ENCODE measurements at regions not wholly inside any gene's neighbourhood (a gene's known extent, or its start where the extent isn't known, plus 50 kb on each side); places are given as distances from the start of the nearest gene placed in this dataset.

DNA sequence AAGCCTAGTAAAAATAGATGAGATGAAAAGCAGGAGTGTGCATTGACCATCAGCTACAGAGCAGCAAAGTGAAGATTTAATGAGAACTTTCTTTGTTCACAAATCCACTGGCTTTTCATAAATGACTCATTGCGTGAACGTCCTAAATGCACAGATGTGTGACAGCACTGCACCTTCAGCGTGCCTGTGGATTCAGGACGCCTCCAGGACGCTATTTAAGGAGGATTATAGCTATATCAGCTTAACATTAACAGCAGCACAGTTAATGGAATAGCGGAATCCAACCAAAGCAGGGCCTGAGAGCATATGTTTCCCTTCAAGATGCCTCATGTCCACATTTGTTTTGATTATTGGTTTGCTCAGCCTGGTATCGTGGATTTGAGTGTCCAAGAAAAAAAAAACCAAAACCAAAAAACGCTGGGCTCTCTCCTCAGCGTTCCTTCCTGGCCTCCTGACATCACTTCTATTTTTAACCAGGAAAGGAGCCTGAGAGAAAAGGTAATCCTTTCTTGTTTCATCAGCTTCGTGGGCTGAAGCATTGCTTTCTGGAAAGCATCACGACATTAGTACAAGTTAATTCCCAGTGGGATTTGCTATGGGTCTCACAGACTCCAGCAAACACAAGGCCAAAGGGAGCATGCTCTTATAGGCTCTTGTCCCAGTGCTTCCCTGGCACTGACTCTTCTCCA, 447.0 kb upstream of the SMIM21 start:
- no peak overlapping the region for H3K4me3 ChIP-seq
- no peak for TF ChIP-seq POLR2A (IDR thresholded peaks at IDR 0.05)
- TF ChIP-seq, protein P1, sequence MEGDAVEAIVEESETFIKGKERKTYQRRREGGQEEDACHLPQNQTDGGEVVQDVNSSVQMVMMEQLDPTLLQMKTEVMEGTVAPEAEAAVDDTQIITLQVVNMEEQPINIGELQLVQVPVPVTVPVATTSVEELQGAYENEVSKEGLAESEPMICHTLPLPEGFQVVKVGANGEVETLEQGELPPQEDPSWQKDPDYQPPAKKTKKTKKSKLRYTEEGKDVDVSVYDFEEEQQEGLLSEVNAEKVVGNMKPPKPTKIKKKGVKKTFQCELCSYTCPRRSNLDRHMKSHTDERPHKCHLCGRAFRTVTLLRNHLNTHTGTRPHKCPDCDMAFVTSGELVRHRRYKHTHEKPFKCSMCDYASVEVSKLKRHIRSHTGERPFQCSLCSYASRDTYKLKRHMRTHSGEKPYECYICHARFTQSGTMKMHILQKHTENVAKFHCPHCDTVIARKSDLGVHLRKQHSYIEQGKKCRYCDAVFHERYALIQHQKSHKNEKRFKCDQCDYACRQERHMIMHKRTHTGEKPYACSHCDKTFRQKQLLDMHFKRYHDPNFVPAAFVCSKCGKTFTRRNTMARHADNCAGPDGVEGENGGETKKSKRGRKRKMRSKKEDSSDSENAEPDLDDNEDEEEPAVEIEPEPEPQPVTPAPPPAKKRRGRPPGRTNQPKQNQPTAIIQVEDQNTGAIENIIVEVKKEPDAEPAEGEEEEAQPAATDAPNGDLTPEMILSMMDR (IDR thresholded peaks at IDR 0.05 in 4 of 5, conservative IDR thresholded peaks at IDR 0.05 in 1 of 5), result no peak
- no peaks in the 10 kb centered on the region for H3K27me3 ChIP-seq
- DNase-seq (no peak), ATAC-seq (no peak)
- intact Hi-C loops (cut with DNase I; ENCODE audit: low total_unique reads) (no loop called here), in situ Hi-C loops (cut with MboI; ENCODE audit: low sequenced_read_pairs in 4 of 4) (no loop called here)
- H3K36me3 ChIP-seq, result no peaks in the 10 kb centered on the region
- H3K4me1 ChIP-seq, result no peaks in the 10 kb centered on the region
- no peaks in the 10 kb centered on the region for H3K9me3 ChIP-seq
- no peak overlapping the region for H3K27ac ChIP-seq

DNA sequence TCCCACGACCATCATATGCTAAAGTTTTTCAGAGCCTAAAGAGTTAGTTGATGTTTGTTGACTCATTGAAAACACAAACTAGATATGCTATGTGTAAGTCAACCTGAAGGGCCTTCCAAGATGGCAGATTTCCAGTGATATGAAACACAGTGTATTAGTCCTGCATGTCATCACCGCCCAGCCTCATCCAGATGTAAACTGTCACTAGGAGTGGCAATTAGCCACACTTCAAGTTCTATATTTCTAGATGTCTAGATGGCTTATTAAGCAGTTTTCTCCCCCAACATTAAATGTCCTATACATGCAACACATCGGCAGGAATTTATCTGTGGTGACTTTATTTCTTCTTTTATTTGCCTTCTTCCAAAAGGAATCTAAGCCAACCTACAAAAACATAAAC, 444.1 kb upstream of the SMIM21 start:
- no peaks in the 10 kb centered on the region for H3K36me3 ChIP-seq
- in situ Hi-C loops (cut with MboI; ENCODE audit: low sequenced_read_pairs in 4 of 4), result no loop called here
- H3K9me3 ChIP-seq, result no peaks in the 10 kb centered on the region
- H3K4me3 ChIP-seq, result no peak overlapping the region
- ATAC-seq (no peak), DNase-seq (no peak)
- no peak overlapping the region for H3K27ac ChIP-seq
- TF ChIP-seq, protein P1 (IDR thresholded peaks at IDR 0.05 in 4 of 5, conservative IDR thresholded peaks at IDR 0.05 in 1 of 5), result no peak
- no peak for TF ChIP-seq POLR2A (IDR thresholded peaks at IDR 0.05)
- H3K27me3 ChIP-seq, result no peaks in the 10 kb centered on the region
- no peaks in the 10 kb centered on the region for H3K4me1 ChIP-seq
- intact Hi-C loops (cut with DNase I; ENCODE audit: low total_unique reads), result no loop called here

DNA sequence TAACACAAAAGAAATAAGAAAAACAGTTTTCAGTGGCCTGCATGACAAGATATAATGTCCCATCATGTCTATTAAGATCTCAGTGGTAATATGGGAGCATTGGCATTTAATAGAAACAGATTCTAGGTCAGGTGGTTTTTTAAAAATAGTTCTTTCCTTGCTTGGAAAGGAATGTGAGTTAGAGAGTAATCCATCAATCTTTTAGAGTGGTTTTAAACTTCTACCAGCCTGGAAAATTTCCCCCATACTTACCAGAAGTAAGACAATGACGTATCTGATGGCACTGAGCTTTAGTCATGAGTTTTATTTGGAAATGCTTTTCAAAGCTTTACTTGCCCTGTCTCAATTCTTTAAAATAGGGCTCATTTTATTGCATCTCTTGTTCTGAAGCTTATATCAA, 441.7 kb upstream of the SMIM21 start:
- no peak for ATAC-seq
- no peak for TF ChIP-seq POLR2A (IDR thresholded peaks at IDR 0.05)
- TF ChIP-seq, protein P1 (IDR thresholded peaks at IDR 0.05 in 4 of 5, conservative IDR thresholded peaks at IDR 0.05 in 1 of 5), result no peak
- Histone ChIP-seq H3K36me3 (no peaks in the 10 kb centered on the region), H3K4me1 (no peaks in the 10 kb centered on the region), H3K4me3 (no peak overlapping the region), H3K27ac (no peak overlapping the region), H3K9me3 (no peaks in the 10 kb centered on the region), H3K27me3 (no peaks in the 10 kb centered on the region)
- in situ Hi-C loops (cut with MboI; ENCODE audit: low sequenced_read_pairs in 4 of 4), result no loop called here
- DNase-seq, result no peak
- intact Hi-C loops (cut with DNase I; ENCODE audit: low total_unique reads), result no loop called here

DNA sequence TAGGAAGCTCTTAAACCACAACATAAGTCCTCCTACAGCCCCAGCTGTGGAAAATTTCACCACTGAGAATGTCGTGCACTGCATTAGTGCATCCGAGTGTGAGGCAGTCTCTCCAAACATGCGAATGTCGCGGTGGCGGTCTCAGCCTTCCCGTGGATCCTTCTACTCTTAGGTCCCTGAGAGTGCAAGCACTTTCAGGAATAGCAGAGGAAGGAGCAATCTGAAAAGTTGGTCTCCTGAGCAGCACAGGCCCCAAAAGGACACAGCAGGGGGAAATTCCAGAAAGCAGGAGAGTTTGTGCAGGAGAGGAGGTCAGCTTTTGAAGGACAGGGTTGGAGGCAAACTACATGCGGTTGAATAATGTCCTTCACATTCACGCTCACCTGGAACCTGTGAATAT, 440.5 kb upstream of the SMIM21 start:
- H3K36me3 ChIP-seq, result no peaks in the 10 kb centered on the region
- no peak for ATAC-seq
- TF ChIP-seq POLR2A (IDR thresholded peaks at IDR 0.05), result no peak
- no peaks in the 10 kb centered on the region for H3K27me3 ChIP-seq
- no peak overlapping the region for H3K27ac ChIP-seq
- in situ Hi-C loops (cut with MboI; ENCODE audit: low sequenced_read_pairs in 4 of 4), result no loop called here
- no peak overlapping the region for H3K4me3 ChIP-seq
- intact Hi-C loops (cut with DNase I; ENCODE audit: low total_unique reads), result no loop called here
- H3K9me3 ChIP-seq, result no peaks in the 10 kb centered on the region
- no peaks in the 10 kb centered on the region for H3K4me1 ChIP-seq
- no peak for DNase-seq

- no peak for ATAC-seq
- Histone ChIP-seq H3K36me3 (no peaks in the 10 kb centered on the region), H3K9me3 (no peaks in the 10 kb centered on the region), H3K27me3 (no peaks in the 10 kb centered on the region), H3K4me3 (no peak overlapping the region), H3K4me1 (no peaks in the 10 kb centered on the region), H3K27ac (no peak overlapping the region)
- no peak for TF ChIP-seq POLR2A (IDR thresholded peaks at IDR 0.05)
- TF ChIP-seq, protein P1 (IDR thresholded peaks at IDR 0.05 in 4 of 5, conservative IDR thresholded peaks at IDR 0.05 in 1 of 5), result no peak
- DNase-seq, result no peak
- in situ Hi-C loops (cut with MboI; ENCODE audit: low sequenced_read_pairs in 4 of 4) (no loop called here), intact Hi-C loops (cut with DNase I; ENCODE audit: low total_unique reads) (no loop called here)
Measured at GRCh38 chr18:75865639-75866038, 438.1 kb upstream of the SMIM21 start.
